Erythroblast (primary cell): ENCODE measurements at regions not wholly inside any gene's neighbourhood (a gene's known extent, or its start where the extent isn't known, plus 50 kb on each side); places are given as distances from the start of the nearest gene placed in this dataset.

Source experiments
- GATA1 ChIP-seq: IDR thresholded peaks from 2 replicates; pipeline ENCODE4 v1.6.1; 2011; ENCODE audit warnings: low read depth, mild to moderate bottlenecking, control low read depth, low read length, moderate library complexity
- POLR2A ChIP-seq: IDR thresholded peaks from 2 replicates; pipeline ENCODE4 v1.6.1; 2011; ENCODE audit warnings: mild to moderate bottlenecking, low read length

- TF ChIP-seq POLR2A (no peak), GATA1 (no peak)
These were observed 1080.1 kb upstream of the SORCS1 start for GRCh38 chr10:108244443-108245228.
